NCI-H82 treated with DMSO at 0.1 percent for 48 hours (cell line): ENCODE measurements at regions not wholly inside any gene's neighbourhood (a gene's known extent, or its start where the extent isn't known, plus 50 kb on each side); places are given as distances from the start of the nearest gene placed in this dataset.
A peak's percentile ranks its signal among the peaks of the same experiment; 100 is the strongest.

ENCODE experiments used
- DNase-seq: peaks from one replicate; lab custom pipeline; 2025; ENCODE audit not compliant: unreplicated experiment; lab: John Stamatoyannopoulos, UW

DNA sequence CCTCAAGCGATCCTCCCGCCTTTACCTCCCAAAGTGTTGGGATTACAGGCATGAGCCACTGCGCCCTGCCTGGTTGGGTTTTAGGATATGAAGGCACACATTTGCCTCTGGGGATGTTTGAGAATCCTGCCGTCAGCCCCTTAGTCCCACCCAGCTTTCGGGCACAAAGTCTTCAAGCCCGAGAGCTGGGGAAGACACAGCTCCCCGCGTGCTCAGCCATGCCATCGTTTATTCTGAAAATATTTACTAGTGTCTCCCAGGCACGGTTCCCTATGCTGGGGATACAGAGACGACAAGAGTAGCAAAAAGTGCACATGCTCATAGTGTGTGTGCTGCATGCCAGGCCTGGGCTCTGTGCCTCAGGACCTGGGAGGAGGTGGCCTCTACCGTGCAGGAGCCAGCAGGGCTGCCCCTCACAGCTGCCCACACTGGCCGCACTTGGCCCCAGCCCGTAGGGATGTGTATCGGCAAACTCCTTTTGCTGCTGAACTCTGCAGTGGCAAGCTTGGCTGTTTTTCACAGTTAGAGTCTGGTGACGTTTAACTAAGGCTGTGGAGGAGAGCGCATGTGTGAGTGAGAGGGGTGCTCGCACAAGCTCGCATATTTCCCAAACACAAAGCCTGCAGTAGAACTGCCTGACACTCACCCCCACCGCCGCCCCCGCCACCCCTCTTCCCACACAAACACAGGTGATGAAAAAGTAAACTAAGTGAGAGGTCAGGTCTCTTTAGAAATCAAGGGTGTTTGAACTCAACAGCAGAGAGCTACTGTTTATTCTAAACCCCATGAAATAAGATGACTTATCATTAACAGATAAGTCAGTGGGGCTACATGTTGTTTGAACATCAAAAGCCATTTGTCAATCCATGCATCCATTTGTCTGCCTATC lies 266.4 kb downstream of the MRTFB start:
- no peak for DNase-seq

DNA sequence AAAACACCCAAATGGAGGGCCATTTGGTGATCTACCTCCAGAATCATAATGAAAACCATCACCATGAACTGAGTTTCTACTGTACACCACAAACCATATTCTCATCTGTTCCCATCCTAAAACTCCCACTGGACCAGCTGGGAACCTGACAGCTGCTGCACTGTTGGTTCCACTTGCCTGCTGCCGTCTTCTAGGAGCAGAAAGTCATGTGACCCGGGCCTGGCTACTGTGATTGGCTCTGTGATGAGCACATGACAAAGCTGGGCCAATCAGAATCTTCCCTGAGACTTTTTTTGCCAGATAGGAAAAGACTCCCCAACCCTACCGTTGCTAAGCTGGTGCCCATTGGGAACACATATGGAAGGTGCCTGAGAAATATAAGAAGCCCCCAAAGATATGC lies 264.2 kb downstream of the MRTFB start:
- no peak for DNase-seq

DNA sequence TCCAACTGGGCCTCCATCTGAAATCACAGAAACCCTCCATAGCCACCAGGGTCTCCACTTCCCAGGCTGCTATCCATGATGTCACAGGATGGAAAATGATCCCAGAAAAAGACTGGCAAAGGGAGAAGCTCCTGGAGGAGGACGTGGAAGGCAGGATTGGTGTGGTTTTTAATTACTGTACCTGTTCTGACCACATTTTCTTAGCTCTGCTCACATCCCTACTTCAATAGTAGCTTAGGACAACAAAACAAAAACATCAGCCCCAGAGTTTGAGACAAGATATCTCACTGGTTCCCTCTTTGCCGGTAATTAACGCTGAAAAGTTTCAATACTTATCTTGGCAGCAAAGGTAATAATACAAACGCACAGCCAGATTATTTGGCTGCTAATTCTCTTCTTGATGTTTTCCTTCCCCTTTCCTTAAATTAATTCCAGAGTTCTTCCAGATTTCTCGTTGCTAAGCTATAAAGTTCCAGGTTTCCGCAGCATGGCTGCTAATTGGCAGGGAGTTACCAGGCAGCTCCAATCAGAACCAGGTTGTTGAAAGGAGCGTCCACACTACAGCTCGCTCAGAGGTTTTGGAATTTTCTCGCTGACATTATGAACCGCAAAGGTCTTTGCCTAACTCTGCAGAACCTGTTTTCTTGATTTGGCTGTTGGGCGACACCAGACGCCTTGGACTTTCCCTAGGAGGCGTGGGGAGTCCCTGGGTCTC lies 263.4 kb downstream of the MRTFB start:
- DNase-seq = no peak

DNA sequence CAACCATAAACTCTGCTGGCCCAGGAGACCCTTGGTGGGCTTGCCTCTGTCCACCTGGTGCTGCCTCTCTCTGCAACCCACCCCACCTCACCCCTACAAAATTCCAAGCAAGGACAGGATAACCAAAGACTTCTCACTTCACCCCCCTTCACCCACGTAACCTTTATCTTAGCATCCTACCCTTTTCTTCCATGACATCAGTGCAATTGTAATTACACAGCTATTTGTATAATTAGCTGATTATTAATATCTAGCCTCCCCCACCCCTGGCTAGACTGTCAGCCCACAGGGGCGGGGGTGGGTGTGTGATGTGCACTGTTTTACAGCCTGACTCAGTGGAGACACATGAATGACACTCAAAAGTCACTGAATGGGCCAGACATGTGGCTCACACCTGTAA lies 262.2 kb downstream of the MRTFB start:
- no peak for DNase-seq

DNA sequence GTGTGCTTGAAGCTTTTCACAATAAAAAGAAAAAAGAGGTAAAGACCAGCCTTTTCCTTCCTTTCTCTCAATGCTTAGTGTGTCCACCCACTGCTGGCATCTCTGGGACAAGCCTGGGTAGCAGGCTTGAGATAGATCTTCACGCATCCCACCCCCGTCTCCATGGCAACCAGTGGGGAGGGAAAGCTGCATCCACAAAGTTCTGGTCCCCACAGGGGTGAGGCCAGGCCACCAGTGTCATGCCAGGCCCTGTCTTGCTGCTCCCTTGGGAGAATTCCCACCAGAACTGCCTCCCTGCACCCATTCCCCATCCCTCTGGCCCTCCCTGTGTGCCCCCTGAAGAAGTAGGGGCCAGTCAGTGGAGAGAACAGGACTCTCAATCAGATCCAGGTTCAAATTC lies 259.9 kb downstream of the MRTFB start:
- no peak for DNase-seq

DNA sequence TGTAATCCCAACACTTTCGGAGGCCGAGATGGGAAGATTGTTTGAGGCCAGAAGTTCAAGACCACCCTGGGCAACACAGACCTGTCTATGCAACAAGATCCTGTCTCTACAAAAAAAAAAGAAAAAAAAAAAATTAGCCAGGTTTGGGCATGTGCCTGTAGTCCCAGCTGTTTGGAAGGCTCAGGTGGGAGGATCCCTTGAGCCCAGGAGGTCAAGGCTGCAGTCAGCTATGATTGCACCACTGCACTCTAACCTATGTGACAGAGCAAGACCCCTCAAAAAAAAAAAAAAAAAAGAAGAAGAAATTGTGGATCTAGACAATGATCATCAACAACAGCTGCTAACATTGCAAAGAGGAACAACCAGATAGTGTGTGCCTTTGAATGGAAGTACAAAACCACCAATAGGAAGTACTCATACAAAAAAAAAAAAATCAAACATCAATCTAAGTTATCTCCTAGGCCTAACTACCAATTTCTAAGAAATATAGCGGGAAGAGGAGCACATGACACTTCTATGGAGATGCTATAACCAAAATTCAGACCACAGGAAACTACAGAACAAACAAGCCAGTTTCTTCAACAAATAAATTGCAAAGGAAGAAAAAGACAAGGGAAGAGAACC lies 258.7 kb downstream of the MRTFB start:
- DNase-seq = no peak

DNA sequence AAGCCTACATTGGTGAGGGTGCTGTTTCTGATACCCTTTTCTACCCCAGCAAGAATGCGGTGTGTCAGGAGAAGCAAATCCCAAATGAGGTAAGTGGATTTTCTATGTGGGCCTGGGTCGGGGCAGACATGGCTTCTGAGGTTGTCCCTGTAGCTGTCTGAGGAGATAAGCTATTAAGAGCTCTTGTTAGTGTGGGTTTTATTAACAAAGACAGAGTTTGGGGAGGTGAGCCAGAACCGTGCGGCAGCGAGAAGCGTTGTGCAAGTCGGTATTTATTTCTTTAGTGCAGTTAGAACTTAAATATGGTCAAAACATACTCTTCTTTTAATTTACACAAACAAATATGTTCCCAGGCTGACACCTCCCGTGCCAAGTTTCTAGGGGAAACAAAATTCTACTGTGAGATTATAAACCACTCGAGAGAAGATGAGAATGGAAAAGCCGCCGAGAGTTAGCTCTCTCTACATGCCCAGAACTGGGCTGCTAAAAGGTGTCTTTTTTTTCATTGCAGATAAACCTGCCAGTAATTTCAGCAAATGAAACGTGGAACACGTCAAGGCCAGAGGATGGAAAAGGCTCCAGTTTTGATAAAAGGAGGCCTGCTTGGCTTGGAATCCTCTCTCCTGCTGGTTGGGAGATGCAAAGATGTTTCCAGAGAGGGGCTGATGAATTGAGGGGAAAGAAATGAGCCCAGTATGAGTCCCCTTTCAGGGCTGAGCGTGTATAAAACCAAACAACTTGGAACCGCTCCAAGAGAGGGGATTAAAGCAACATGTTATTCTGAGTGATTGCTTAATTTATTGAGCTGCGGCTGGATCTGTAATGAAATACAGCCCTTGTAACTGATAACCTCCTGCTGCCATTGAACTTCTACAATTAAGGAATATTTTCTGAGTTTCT lies 254.6 kb downstream of the MRTFB start:
- DNase-seq = peak; percentile 92

DNA sequence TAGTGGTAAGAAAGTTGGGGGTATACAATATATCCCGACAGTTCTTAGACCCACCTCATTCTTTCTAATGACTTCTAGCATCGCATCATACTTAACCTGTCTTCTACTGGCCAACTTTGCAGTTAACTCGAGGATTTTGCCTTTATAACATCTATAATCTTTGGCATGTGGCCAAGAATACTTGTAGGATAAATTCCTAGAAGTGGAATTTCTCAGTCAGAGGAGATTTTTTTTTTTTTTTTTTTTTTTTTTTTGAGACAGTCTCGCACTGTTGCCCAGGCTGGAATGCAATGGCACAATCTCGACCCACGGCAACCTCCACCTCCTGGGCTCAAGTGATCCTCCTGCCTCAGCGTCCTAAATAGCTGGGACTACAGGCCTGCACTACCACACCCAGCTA lies 253.5 kb downstream of the MRTFB start:
- DNase-seq = no peak

DNA sequence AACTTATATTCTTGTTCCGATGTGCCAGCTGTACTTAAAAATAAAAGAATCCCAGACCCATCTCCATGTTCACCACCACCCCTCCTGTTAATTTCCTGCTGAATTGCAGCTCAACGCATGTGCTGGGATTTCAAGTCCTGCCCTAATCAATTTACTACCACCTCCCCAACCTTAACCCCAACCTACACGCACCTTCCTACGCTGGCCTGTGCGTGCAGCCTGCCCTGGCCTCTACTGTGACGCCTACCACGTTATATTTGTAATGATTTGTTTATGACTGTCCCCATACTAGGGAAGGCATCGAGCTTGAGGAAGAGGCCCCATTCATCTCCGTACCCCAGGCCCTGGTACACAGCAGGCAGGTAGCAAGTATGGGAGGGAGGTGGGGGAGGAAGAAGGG lies 251.1 kb downstream of the MRTFB start:
- DNase-seq = no peak

DNA sequence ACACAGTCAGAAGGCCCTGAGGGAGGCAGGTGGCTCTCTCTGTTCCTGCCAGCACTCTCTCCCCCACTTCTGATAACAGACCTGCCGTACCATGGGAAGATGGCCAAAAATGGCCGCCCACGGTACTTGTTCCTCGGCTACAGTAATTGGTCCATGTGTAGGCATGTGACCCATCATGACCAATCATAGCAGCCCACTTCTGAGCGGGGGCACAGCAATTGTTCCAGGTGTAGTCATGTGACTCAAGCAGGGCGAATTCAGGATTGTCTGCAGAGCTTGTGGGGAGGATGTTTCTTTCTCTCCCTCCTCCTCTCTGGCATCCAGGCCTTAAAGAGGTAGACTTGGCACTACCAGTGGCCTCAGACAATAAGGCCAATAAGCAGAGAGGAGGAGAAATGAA lies 250.4 kb downstream of the MRTFB start:
- no peak for DNase-seq

DNA sequence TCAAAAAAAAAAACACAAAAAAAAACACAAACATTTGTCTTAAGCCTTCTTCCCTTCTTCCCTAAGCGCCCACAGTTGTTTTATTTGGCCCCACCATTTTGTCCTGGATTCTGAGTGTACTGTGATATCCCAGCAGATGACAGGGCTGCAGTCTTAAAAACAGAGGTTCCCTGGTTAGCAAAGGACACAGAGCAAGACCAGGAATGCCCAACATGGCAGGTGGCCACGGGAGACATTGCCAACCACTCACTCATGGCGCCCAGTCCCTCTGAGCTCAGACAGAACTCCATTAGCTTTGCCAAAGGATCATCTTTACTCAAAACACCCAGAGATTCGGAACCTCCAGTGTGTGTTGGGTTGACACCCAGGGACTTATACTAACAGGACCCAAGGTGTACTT lies 249.3 kb downstream of the MRTFB start:
- DNase-seq = no peak
